Activated naive CD8-positive, alpha-beta T cell treated with anti-CD3 and anti-CD28 coated beads, Interleukin-2, amount 10 ng/mL, durations not matched to agents 7 days and 5 days (primary cell): ENCODE measurements at regions not wholly inside any gene's neighbourhood (a gene's known extent, or its start where the extent isn't known, plus 50 kb on each side); places are given as distances from the start of the nearest gene placed in this dataset.

Experiments
- ATAC-seq: fragments of 150-1000 bp; cut with Tn5 transposase; one replicate; pipeline ENCODE4 v1.10.0; 2021; ENCODE audit warnings: low read depth, moderate library complexity
- POLR2A ChIA-PET: fragments of 350-600 bp; sonication (Branson Sonifier 250); formaldehyde crosslinking; loops from one replicate; lab custom pipeline; 2021; ENCODE audit warnings: antibody characterized with exemption; lab: Charles Lee
- DNase-seq: peaks from one replicate; pipeline ENCODE4 v3.0.0; 2021
- H3K27ac Mint-ChIP-seq: one replicate; pipeline ENCODE4 v1.8.0; 2022; ENCODE audit warnings: mild to moderate bottlenecking, mixed read lengths
- H3K27me3 Mint-ChIP-seq: one replicate; pipeline ENCODE4 v1.8.0; 2022; ENCODE audit warnings: mild to moderate bottlenecking, moderate library complexity, mixed read lengths
- H3K36me3 Mint-ChIP-seq: one replicate; pipeline ENCODE4 v1.8.0; 2021; ENCODE audit warnings: mild to moderate bottlenecking, mixed read lengths
- H3K4me1 Mint-ChIP-seq: one replicate; pipeline ENCODE4 v1.8.0; 2021; ENCODE audit warnings: mixed read lengths
- H3K4me3 Mint-ChIP-seq: one replicate; pipeline ENCODE4 v1.8.0; 2022; ENCODE audit warnings: mild to moderate bottlenecking, moderate library complexity, mixed read lengths
- H3K9me3 Mint-ChIP-seq: one replicate; pipeline ENCODE4 v1.8.0; 2021; ENCODE audit warnings: mixed read lengths

DNA sequence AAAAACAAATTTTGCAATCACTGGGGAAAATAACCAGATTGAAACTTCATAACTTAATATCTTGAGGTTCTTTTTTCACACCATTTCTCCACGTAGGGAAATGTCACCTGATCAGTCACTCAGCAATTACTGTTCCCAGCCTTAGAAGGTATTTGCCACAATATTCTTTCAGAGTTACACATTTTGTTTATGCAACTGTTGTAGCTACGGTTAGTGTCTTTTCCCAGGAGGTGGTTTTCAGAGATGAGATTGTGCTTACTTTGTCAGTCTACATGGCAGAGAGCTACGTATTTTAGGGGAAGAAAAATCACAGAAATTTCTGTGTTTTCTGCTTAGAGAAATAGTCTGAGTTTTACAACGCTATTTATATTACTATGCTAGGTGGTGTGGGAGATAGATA lies 792.8 kb upstream of the B3GALT2 start:
- no peaks in the 10 kb centered on the region for H3K36me3 Mint-ChIP-seq
- peaks cover 1% of the 10 kb centered on the region for H3K4me1 Mint-ChIP-seq
- POLR2A ChIA-PET: no interaction called here
- DNase-seq (no peak), ATAC-seq (no peak)
- no peak overlapping the region for H3K4me3 Mint-ChIP-seq
- no peaks in the 10 kb centered on the region for H3K27me3 Mint-ChIP-seq
- H3K9me3 Mint-ChIP-seq: no peaks in the 10 kb centered on the region
- H3K27ac Mint-ChIP-seq: no peak overlapping the region

DNA sequence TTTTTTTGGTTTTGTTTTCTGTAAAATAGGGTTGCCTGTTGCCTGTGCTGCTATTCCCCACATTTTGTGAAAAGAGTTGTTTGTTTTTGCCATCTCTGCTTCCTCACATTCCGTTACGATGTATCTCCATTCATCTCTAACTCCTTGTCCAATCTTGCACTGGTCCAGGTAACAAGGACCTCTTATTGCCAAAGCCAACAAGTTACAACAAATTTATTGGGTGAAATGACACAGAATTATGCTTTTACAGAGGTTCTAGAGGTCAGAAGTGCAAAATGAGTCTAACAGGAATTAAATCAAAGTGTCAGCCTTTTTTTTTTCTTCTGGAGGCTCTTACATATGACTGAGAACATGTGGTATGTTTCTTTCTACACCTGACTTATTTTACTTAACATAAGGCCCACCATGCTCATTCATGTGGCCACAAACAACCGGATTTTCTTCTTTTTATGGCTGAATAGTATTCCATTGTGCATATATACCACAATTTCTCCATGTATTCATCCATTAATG lies 787.9 kb upstream of the B3GALT2 start:
- no peak overlapping the region for H3K4me3 Mint-ChIP-seq
- no peak overlapping the region for H3K27ac Mint-ChIP-seq
- ATAC-seq (no peak), DNase-seq (no peak)
- no peaks in the 10 kb centered on the region for H3K36me3 Mint-ChIP-seq
- H3K9me3 Mint-ChIP-seq: peaks cover 1% of the 10 kb centered on the region
- POLR2A ChIA-PET: no interaction called here
- peaks cover 1% of the 10 kb centered on the region for H3K4me1 Mint-ChIP-seq
- no peaks in the 10 kb centered on the region for H3K27me3 Mint-ChIP-seq

DNA sequence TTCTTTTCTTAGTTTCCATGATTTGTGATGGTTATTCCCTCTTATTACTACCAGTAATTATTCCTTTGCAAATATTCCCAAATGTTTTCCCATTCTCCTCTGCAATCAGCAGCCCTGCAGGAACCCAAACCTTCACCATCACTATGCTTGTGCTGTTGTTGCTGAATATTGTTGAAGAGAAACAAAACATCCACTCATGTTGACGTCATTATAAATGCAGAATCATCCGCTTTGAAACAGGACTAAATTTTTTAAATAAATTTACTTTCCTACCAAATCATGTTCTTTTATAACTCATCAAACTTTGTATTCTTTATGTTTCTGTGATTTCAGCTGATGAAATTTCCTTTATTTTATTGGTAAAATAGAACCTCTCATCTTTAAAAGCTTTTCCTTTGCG lies 787.0 kb upstream of the B3GALT2 start:
- Mint-ChIP-seq H3K27me3 (no peaks in the 10 kb centered on the region), H3K4me1 (no peaks in the 10 kb centered on the region), H3K27ac (no peak overlapping the region), H3K9me3 (peaks cover 1% of the 10 kb centered on the region), H3K36me3 (no peaks in the 10 kb centered on the region), H3K4me3 (no peak overlapping the region)
- POLR2A ChIA-PET: no interaction called here
- DNase-seq: no peak
- no peak for ATAC-seq

DNA sequence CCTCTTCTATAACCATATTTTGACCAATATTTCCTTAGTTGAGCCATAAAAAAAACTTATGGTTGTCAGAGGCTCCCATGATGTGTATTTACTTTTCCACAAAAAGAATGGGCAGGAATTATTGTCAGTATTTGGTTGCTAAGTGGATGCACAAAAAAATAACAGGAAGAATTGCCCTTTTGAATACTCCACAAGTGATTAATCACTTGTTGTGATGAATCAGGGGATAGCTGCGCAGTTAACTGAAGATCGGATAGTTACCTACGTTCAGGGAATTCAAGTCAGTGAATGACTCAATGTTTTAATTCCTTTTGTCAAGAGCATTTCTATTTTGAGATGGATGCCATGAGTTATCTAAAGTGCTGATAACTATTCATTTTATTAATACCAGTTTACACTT lies 785.2 kb upstream of the B3GALT2 start:
- Mint-ChIP-seq H3K4me1 (no peaks in the 10 kb centered on the region), H3K27ac (no peak overlapping the region), H3K4me3 (no peak overlapping the region), H3K9me3 (peaks cover 1% of the 10 kb centered on the region), H3K36me3 (no peaks in the 10 kb centered on the region), H3K27me3 (no peaks in the 10 kb centered on the region)
- ATAC-seq (no peak), DNase-seq (no peak)
- POLR2A ChIA-PET: no interaction called here

DNA sequence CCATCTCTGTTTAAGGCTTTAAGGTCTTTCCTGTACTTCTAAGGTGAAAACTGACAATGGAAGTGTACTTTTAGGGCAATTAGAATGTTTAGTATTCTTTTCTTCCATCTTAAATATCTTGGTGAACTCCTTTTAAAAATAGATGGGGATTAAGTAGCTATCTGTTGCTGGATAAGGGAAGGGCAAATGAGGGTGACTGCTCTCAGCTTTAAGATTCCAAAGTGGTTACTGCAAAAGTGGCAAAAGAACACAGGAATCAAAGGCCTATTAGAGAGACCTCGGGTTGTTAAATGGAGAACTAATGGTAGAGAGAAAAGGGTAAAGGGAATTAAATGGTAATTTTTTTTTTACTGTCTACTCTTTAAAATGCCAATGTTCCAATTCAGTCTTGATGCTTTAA lies 774.1 kb upstream of the B3GALT2 start:
- H3K27ac Mint-ChIP-seq: no peak overlapping the region
- POLR2A ChIA-PET: no interaction called here
- H3K9me3 Mint-ChIP-seq: no peaks in the 10 kb centered on the region
- H3K4me3 Mint-ChIP-seq: no peak overlapping the region
- H3K4me1 Mint-ChIP-seq: no peaks in the 10 kb centered on the region
- DNase-seq (no peak), ATAC-seq (no peak)
- no peaks in the 10 kb centered on the region for H3K36me3 Mint-ChIP-seq
- H3K27me3 Mint-ChIP-seq: no peaks in the 10 kb centered on the region

DNA sequence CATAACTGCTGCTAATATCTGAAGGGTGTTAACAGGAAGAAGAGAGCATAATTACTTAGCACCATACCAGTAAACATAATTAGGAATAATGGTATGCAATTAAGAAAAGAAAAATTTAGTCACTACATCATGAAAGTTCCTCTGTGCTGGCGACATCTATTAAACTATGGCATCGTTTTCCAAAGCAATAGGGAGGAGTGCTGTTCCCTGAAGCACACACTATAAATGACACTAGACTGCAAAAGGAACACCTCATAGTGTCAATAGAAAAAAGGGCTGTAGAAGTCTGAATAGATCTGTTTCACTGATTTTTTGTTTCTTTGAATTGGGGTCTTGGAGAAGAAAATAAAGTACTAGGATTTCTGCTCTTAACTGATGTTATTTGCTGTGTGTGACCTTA lies 773.6 kb upstream of the B3GALT2 start:
- H3K27ac Mint-ChIP-seq: no peak overlapping the region
- no peak for ATAC-seq
- H3K4me1 Mint-ChIP-seq: no peaks in the 10 kb centered on the region
- H3K27me3 Mint-ChIP-seq: no peaks in the 10 kb centered on the region
- H3K36me3 Mint-ChIP-seq: no peaks in the 10 kb centered on the region
- H3K4me3 Mint-ChIP-seq: no peak overlapping the region
- H3K9me3 Mint-ChIP-seq: no peaks in the 10 kb centered on the region
- POLR2A ChIA-PET: no interaction called here
- no peak for DNase-seq

DNA sequence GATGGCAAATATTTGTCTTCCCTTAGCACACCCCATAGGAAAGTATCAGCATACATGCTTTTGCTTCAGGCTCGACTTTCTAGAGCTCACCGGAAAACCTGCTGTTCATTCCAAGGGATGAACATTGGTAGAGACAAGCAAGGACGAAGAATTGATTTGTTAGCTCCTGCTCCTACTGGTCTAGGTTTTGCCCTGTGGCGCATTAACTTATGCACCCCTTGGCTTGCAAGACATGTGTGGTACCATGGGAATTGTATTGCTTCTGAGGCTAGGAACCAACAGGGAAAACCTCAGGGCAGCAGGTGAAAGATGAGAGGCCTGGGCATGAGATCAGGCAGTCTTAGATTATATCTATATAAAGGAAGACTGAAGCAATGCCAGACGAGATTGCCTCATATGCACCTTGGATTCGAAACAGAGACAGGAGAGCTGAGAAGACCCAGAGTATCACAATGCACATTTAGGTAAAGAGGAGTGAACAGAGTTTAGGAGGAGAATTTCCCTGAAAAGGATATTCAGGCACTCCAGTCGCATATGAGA lies 771.2 kb upstream of the B3GALT2 start:
- Mint-ChIP-seq H3K27me3 (no peaks in the 10 kb centered on the region), H3K4me1 (no peaks in the 10 kb centered on the region), H3K27ac (no peak overlapping the region), H3K36me3 (no peaks in the 10 kb centered on the region), H3K4me3 (no peak overlapping the region), H3K9me3 (no peaks in the 10 kb centered on the region)
- ATAC-seq (no peak), DNase-seq (no peak)
- POLR2A ChIA-PET: no interaction called here

DNA sequence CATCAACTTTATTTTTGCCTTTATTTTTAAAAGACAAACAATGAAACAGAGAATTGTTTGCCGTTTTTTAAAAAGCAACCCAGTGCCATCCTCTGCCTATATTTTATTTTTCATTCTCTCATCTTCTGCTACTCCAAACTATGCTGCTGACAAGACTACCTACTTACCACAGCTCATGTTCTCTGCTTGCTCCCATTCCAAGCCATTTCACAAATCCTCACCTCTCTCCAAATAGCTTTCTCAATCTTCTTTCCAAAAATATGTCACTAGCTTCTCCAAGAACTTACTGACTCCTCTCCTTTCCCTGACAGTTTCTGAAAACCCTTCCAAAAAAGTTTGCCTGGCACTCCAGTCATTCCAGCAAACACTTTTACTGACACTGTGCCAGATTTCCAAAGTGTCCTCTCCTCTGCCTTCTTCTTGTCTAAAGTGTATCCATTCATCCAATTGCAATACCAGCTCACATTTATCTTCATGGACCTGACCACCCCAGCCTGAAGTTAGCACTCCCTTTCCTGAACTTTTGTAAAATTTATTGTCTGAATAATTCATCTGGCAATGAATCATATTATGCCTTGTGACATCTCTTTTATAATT lies 766.5 kb upstream of the B3GALT2 start:
- no peak overlapping the region for H3K4me3 Mint-ChIP-seq
- no peaks in the 10 kb centered on the region for H3K36me3 Mint-ChIP-seq
- H3K27me3 Mint-ChIP-seq: no peaks in the 10 kb centered on the region
- H3K9me3 Mint-ChIP-seq: peaks cover 2% of the 10 kb centered on the region
- POLR2A ChIA-PET: no interaction called here
- no peak overlapping the region for H3K27ac Mint-ChIP-seq
- no peak for ATAC-seq
- no peak for DNase-seq
- H3K4me1 Mint-ChIP-seq: no peaks in the 10 kb centered on the region

DNA sequence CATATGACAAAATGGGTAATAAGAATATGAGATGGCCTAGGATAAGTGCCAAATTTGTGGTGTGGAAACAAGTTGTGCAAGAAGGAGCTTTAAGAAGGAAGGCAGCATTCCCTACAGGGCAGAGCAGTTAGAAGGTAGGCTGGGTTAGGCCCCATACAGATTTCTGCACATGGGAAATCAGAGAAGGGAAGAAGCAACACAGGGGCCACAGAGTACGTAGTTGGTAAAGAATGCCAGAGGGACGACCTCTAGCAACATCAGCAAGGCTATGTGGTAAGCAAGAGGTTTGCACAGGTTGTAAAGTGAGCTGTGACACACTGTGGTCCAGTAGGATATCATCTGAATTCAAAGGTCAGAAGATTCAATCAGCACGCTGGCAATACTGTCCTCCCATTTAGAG lies 765.6 kb upstream of the B3GALT2 start:
- DNase-seq (no peak), ATAC-seq (no peak)
- no peak overlapping the region for H3K27ac Mint-ChIP-seq
- peaks cover 2% of the 10 kb centered on the region for H3K9me3 Mint-ChIP-seq
- POLR2A ChIA-PET: no interaction called here
- no peaks in the 10 kb centered on the region for H3K4me1 Mint-ChIP-seq
- no peaks in the 10 kb centered on the region for H3K27me3 Mint-ChIP-seq
- H3K36me3 Mint-ChIP-seq: no peaks in the 10 kb centered on the region
- no peak overlapping the region for H3K4me3 Mint-ChIP-seq

DNA sequence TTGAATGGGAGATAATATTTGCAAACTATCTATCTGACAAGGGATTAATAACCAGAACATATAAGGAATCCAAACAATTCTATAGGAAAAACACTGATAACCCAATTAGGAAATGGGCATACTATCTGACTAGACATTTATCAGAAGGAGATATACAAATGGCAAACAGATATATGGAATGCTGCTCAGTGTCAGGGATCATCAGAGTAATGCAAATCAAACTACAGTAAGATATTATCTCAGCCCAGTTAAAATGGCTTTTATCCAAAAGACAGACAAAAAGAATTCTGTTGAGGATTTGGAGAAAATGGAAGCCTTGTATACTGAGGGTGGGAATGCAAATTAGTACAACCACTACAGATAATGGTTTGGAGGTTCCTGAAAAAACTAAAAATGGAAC lies 758.0 kb upstream of the B3GALT2 start:
- no peak for ATAC-seq
- Mint-ChIP-seq H3K9me3 (peaks cover 6% of the 10 kb centered on the region), H3K36me3 (peaks cover 2% of the 10 kb centered on the region), H3K4me3 (no peak overlapping the region), H3K27me3 (no peaks in the 10 kb centered on the region), H3K4me1 (no peaks in the 10 kb centered on the region), H3K27ac (no peak overlapping the region)
- POLR2A ChIA-PET: no interaction called here
- DNase-seq: no peak

DNA sequence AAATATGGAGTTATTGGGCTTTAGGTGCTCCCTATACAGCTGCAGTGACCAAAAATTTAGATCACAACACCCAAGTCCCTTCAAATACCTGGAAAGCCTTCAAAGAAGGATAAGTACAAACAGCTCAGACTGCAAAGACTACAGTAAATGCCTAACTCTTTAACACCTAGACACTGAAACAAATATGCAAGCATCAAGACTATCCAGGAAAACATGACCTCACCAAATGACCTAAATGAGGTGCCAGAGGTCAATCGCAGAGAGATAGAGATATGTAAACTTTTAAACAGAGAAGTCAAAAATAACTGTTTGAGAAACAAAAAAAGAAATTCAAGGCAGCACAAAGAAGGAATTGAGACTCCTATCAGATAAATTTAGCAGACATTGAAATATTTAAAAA lies 753.8 kb upstream of the B3GALT2 start:
- Mint-ChIP-seq H3K9me3 (peaks cover 2% of the 10 kb centered on the region), H3K4me1 (no peaks in the 10 kb centered on the region), H3K36me3 (peaks cover 2% of the 10 kb centered on the region), H3K27me3 (no peaks in the 10 kb centered on the region), H3K27ac (no peak overlapping the region), H3K4me3 (no peak overlapping the region)
- DNase-seq (no peak), ATAC-seq (no peak)
- POLR2A ChIA-PET: no interaction called here

DNA sequence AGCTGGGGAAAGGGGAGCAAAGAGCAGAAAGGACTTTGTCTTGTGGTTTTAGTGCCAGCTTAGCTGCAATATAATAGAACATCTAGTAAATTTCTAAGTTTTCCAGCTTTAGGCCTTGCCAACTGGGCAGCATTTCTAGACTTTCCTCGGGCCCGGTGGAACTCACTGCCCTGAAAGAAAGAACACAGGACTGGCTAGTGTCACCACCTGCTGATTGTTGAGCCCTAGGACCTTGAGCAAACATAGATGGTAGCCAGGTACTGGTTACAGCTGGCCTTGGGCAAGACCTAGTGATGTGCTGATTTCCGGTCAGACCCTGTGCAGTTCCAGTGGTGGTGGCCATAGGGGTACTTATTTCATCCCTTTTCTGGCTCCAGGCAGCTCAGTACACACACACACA lies 753.2 kb upstream of the B3GALT2 start:
- H3K27me3 Mint-ChIP-seq: no peaks in the 10 kb centered on the region
- no peaks in the 10 kb centered on the region for H3K4me1 Mint-ChIP-seq
- no peak for ATAC-seq
- H3K36me3 Mint-ChIP-seq: peaks cover 2% of the 10 kb centered on the region
- DNase-seq: no peak
- H3K27ac Mint-ChIP-seq: no peak overlapping the region
- H3K4me3 Mint-ChIP-seq: no peak overlapping the region
- H3K9me3 Mint-ChIP-seq: peaks cover 2% of the 10 kb centered on the region
- POLR2A ChIA-PET: no interaction called here

DNA sequence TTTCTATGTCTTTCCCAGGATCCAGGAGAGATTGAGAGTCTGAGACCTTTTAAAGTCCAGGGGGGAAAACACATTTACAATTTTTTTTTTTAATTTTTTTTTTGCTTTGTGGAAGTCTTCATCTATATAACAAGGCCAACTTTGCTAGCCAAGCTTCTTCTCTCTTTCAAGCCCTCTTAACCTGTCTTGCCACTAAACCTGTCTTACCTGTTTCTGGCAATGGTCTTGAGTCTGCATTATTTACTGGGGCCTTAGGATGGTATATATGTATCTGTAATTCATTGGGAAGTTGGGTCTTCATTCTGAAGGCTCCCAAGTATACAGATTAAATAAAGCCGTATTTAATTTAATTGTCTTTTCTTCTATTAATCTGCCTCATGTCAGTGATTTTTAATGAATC lies 750.9 kb upstream of the B3GALT2 start:
- Mint-ChIP-seq H3K4me3 (no peak overlapping the region), H3K27me3 (no peaks in the 10 kb centered on the region), H3K27ac (no peak overlapping the region), H3K9me3 (peaks cover 2% of the 10 kb centered on the region), H3K4me1 (no peaks in the 10 kb centered on the region), H3K36me3 (peaks cover 2% of the 10 kb centered on the region)
- POLR2A ChIA-PET: no interaction called here
- DNase-seq (no peak), ATAC-seq (no peak)

DNA sequence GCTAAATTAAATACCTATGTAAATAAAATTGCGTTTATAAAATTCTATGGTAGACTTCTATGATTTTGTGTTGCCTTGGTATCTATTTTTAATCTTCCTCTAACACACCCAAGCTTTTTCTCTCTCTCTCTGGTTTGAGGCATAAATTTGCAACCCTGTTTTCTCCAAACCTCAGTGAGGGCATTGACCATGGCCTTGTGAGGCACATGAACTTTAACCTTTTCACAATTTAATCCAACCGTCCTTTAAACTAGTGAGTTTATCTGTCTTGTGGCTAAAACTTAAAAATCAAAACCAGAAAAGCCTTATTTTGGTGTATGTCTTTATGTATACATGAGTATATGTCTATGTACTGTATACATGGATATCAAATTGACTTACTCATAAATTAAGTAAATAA lies 746.6 kb upstream of the B3GALT2 start:
- no peaks in the 10 kb centered on the region for H3K4me1 Mint-ChIP-seq
- H3K4me3 Mint-ChIP-seq: no peak overlapping the region
- DNase-seq: no peak
- H3K9me3 Mint-ChIP-seq: no peaks in the 10 kb centered on the region
- H3K27me3 Mint-ChIP-seq: no peaks in the 10 kb centered on the region
- H3K27ac Mint-ChIP-seq: no peak overlapping the region
- H3K36me3 Mint-ChIP-seq: no peaks in the 10 kb centered on the region
- no peak for ATAC-seq
- POLR2A ChIA-PET: no interaction called here
